CD4-positive, alpha-beta T cell treated with Interleukin-1 beta for 1 hour (primary cell): ENCODE measurements at regions not wholly inside any gene's neighbourhood (a gene's known extent, or its start where the extent isn't known, plus 50 kb on each side); places are given as distances from the start of the nearest gene placed in this dataset.
"Not testable (repeated sequence)": the region's sequence is repeated elsewhere in the genome, so short reads cannot be mapped to it uniquely, and the experiment has no call there.

ENCODE experiments used
- DNase-seq, 2 donors: peaks; one replicate each; pipeline ENCODE4 v3.0.0-alpha.2; 2020 to 2022

DNA sequence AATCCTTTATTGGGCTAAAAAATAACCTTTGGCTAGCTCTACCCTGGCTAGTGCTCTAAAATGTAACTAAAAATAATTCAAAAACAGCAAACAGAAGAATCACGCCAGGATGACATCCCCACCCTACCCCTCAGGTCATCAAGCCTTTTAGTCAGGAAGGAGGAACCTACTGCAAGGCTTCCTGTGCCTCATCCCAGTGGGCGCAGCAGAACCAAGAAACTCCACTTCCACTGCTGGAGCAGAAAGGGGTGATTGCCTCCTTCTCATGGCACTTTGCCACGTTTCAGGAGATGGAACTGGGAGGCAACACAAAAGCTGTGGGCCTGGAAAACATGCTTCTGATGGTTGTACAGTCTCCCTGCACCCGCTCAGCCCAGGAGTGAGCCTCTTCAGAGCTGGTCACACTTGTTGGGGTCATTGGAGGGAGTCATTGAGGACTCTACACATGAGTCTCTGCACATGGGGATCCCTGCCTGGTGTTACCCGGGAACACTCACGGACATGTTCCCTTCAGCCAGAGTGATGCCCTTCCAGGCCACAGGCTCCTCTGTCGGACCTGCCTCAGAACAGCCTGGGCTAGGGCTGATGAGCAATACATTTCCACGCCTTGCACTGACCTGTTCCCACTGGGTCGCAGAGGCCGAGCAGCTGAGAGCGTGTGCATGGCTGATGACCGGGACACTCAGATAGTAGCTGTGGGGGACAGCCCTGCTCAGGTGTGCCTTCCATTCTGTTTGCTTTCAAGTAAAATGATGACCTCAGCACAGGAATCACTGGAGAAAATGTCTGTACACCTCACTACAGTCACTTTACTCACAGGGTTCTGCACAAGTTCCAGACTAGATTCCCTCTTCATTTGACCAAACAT is 355.3 kb downstream of the FGFR2 start:
- no peak for DNase-seq

DNA sequence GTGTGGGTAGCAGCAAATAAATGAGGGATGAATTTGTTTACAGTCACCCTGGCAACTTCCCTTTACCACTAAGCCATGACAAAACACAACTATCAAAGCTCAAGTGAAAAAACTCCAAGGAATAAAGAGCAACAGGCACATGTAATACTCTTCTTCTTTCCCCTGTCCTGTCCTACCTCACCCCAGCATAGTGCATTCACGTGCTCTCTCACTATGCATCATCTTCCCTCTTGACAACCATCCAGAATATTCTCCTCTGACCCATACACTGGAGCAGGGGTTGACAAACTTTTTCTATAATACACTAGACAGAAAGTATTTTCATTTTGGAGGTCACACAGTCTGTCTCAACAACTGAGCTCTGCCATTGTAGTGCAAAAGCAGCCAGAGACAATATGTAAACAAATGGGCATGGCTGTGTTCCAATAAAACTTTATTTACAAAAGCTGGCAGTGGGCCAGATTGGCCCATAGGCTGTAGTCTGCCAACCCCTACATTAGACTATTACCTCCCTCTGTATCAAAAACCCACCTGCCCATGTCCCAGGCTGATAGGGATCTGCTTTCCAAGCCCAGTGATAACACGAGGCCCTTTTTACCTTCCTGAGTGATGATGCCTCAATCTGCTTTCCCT is 354.5 kb downstream of the FGFR2 start:
- DNase-seq = no peak

- DNase-seq = no peak
Observed at GRCh38 chr10:121244818-121245217, 353.4 kb downstream of the FGFR2 start.

DNA sequence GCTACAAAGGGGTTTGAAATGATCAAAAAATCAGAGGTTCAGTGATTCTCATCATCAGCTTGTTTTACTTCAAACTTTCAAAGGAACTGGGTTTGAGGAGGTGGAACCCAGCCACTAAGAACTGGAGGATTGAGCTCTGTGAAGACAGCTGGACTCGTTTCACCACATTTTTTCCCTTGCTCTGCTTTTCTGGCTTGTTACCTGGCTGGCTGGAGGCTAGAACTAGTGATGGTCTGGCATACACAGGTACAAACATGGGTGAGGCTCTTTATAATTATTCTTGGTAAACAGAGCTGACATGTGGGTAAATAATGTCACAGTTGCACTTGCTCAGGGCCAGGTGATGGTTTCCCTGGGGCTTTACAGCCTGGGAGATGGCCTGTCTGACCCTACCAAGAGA is 352.5 kb downstream of the FGFR2 start:
- no peak for DNase-seq

GRCh38 chr10:121248266-121248665 is 350.0 kb downstream of the FGFR2 start:
- no peak for DNase-seq

GRCh38 chr10:121250995-121251764 is 347.1 kb downstream of the FGFR2 start:
- no peak for DNase-seq

GRCh38 chr10:121252756-121253155 is 345.5 kb downstream of the FGFR2 start:
- DNase-seq = no peak

- no peak for DNase-seq
Observed at GRCh38 chr10:121260377-121260776, 337.9 kb downstream of the FGFR2 start.

DNA sequence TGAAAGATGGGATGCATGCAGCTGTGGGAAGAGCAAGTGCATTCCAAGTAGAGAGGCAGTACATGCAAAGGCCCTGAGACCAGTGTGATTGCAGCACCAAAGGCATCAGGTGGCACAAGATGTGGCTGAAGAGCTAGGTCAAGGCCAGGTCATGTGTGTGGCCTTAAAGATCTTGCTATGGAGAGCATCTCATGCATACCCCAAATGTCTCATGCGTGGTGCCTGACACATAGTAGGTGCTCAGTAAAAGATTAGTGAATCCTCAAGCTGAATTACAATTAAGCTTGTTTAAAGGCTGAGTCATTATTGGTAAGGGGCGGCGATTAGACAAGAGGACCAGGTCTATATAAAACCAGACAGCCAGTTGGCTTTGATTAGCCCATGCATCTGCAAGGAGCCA is 336.6 kb downstream of the FGFR2 start:
- no peak for DNase-seq

DNA sequence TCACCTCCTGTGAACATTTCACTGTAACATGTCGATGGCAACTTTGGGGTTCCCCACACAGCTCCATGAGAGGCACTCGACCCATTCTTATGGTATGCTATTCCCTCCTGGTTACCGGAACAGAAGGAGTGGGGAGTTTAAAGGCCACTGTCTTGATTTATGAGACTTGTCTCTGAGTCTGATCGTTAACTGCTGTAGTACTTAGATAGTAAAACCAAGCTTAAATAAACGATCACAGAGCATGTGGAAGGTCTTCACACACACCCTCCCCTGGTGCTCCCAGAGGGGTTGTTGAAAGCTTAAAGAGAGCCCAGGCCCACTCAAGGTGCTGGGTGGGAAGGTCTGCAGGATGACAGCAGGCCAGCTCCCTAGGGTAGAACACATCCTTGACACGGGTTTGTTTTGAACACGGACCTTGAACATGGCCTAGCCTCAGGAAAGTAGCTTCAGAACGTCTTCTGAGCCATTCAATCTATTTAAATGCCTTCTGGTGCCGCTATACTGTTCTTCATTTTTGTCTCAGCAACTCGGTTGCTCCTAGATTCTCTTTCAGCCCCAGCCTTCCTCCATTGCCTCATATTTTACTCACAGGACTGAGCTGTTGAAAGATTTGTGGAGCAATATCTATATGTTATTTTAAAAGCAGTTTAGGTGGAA is 335.3 kb downstream of the FGFR2 start:
- no peak for DNase-seq

DNA sequence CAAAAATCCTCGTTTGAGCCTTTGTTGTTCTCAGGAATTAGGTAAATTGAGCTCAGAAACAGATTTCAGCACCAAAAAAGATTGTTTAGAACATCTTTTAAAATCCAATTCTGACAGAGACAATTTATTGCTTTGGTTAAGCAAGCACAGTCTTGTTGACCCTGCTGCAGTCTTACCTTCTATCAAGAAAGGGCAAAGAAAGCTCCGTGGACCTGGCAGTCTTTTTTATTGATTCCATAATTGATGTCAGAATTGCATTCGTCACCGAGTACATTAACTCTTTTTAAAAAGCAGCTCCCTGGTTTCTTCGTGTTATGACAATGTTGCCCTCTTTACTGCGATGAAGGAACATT is 334.8 kb downstream of the FGFR2 start:
- no peak for DNase-seq

DNA sequence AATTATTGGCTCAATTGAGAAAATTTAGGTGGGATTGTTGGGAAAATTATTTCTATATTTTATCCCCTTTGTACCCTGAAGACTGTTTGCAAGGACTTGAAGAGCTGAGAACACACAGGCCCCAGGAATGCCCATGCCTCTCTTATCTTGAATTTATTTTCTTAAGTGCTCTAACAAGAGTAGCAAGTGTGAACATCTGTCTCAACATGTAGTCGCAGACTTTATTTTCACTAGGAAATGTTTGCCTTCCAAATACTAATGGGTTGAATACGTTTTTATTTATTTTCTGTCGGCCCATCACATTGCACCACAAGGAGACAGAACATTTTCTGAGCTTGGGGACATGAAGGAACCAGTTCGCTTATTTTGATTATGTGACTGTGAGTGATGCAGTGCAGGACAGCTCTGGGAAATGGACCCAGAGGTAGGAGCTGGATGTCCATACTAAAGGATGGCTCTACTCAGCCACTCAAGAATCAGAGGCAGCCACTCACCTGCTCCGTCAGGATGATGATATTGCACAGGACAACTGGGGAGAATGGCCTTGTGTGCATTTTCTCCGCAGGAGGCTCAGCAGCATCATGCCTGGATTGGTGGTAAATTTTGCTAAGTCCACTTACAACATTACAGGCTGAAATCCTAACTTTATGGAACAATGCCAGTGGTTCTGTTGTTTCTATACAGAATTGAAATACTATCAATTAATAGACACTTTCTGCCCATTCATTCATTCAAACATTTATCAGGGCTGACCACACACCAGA is 332.7 kb downstream of the FGFR2 start:
- no peak for DNase-seq

GRCh38 chr10:121266370-121266769 is 331.9 kb downstream of the FGFR2 start:
- no peak for DNase-seq

GRCh38 chr10:121267236-121268003 is 330.8 kb downstream of the FGFR2 start:
- DNase-seq = no peak

DNA sequence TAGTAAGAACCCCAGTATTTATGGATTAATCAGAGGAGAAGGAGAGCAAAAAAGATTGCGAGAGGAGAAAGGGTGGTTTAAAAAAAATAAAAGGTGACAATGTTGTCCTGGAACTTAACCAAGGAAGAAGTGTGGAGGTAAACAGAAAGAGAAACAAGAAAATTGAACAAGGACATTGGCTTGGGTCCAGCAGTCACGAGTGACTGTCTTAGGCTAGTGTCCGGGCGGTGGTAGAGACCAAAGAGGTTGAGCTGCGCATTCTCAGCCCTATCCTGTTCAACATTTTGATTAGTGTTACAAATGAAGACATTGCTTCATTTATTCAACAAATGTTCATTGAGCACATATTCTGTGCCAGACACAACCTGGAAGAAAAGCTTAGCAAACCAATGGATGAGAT is 329.9 kb downstream of the FGFR2 start:
- no peak for DNase-seq

DNA sequence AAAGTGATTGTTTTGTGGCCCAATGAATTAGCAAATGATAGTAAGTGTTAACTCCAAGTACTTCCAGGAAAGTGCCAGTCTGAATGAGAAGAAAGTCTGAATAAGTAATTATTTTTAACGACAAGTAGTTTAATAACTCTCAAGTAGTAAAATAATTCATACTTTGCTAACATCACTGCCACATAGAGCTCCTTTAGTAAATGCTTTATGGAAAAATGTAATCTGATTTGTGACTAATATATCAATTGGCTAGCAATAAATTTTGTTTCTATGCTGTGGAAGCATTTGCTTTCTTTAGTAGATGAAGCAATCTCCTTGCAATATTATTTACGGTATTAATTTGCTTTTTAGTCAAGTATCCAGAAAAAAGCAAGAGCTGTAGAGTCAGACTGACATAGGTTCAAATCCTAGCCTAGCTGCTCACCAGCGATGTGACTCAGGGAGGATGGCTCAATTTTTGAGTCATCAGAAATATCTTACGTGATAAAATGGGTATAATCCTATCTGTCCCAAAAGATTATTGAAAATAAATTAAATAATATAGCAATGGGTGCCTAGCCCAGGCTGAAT is 329.3 kb downstream of the FGFR2 start:
- no peak for DNase-seq

DNA sequence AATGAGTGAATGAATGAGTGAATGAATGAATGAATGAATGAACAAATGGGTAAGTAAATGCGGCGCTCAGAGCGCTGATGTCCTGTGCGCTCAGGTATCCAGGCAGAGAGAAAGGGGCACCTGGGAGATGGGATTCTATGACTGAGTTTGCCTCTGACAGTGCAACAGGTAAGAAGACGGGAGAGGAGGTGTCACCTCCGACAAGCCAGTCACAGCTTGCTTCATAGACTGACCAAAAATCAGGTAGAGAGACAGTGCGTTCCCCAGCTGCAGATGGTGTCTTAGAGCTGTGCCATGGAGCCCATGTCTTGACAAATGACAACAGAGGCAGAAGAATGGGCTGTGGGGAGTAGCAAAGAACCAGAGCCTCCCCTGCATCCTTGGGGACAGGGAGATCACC is 327.3 kb downstream of the FGFR2 start:
- DNase-seq = no peak

- DNase-seq = no peak
Observed at GRCh38 chr10:121276046-121276445, 322.2 kb downstream of the FGFR2 start.

DNA sequence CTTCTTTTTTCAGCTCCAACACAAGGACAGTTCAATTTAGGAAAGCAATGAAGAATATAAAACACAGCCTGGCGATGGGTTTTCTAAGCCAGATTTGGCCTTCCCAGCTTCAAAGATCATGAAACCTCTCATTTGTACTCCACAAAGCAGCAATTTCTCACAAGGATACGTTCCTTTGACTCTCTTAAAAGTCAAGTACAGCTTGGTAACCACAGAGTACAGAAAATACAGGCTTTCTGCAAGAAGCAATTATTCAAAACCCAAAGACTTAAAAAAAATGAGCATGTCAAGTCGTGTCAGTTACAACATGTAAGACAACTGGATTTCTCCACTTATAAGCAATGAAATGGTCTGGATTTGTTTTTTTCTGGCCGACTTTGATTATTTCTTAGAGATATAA is 321.4 kb downstream of the FGFR2 start:
- no peak for DNase-seq

GRCh38 chr10:121278386-121278785 is 319.9 kb downstream of the FGFR2 start:
- DNase-seq = not testable (repeated sequence)

- DNase-seq = no peak
Observed at GRCh38 chr10:121281576-121281975, 316.7 kb downstream of the FGFR2 start.
